IPS-NIHi7 (cell line): ENCODE measurements at regions not wholly inside any gene's neighbourhood (a gene's known extent, or its start where the extent isn't known, plus 50 kb on each side); places are given as distances from the start of the nearest gene placed in this dataset.

Experiments
- DNase-seq: peaks from one replicate; pipeline ENCODE4 v3.0.0; 2012; ENCODE audit warnings: mixed read lengths; ENCODE audit errors: extremely low spot score

- DNase-seq = no peak
Measured at GRCh38 chr18:57087644-57088376, 59.1 kb upstream of the BOD1L2 start.

- no peak for DNase-seq
Measured at GRCh38 chr18:57088883-57089282, 58.0 kb upstream of the BOD1L2 start.

- DNase-seq = no peak
Measured at GRCh38 chr18:57089702-57090101, 57.2 kb upstream of the BOD1L2 start.

GRCh38 chr18:57091231-57091630, 55.7 kb upstream of the BOD1L2 start:
- no peak for DNase-seq

- DNase-seq = peak; percentile 43
Measured at GRCh38 chr18:57094175-57094574, 52.7 kb upstream of the BOD1L2 start.

GRCh38 chr18:57095884-57096283, 51.0 kb upstream of the BOD1L2 start:
- peak; percentile 30 for DNase-seq
